ENCODE measurements at regions not wholly inside any gene's neighbourhood (a gene's known extent, or its start where the extent isn't known, plus 50 kb on each side); places are given as distances from the start of the nearest gene placed in this dataset.

DNA sequence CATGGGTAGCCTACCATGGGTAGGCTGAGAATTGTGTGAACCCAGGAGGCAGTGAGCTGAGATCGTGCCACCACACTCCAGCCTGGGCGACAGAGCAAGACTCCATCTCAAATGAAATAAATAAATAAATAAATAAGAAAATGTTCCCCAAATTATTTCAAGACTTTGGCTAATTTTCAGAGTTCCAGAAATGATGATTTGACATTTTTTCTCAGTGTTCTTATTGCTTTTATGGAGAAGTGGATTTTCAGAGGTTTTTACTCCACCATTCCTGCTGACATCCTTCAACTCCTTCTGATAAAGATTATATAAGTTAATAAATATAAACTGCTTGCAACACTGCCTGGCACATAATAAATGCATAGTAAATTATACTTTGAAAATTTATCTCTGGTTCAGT, 80.4 kb upstream of the PRKCQ start:
- no peak overlapping the region for H3K27ac Mint-ChIP-seq
- H3K79me2 ChIP-seq (ENCODE audit: insufficient read depth, low read length) = no peaks in the 10 kb centered on the region
- H2AK5ac ChIP-seq (ENCODE audit: insufficient read length, low read length) = no peak overlapping the region
- no peak overlapping the region for H3K56ac ChIP-seq (ENCODE audit: insufficient read length, low read depth, low read length)
- no peaks in the 10 kb centered on the region for H3K9me3 ChIP-seq (ENCODE audit: control insufficient read depth, low read depth, low read length)
- no peak overlapping the region for H2BK15ac ChIP-seq (ENCODE audit: low read depth, low read length)
- no peak overlapping the region for H3T11ph ChIP-seq (ENCODE audit: low read length)
- no peak overlapping the region for H2BK5ac ChIP-seq (ENCODE audit: insufficient read length, low read length)
- no peak overlapping the region for H3K27ac ChIP-seq (ENCODE audit: insufficient read length, low read depth, low read length)
- no peak overlapping the region for H3K9ac ChIP-seq (ENCODE audit: extremely low read depth, insufficient read length, low read length)
- H3K27me3 ChIP-seq (ENCODE audit: insufficient read depth, low read length) = no peaks in the 10 kb centered on the region
- no peaks in the 10 kb centered on the region for H3K23me2 ChIP-seq (ENCODE audit: insufficient read length, low read depth, low read length, poor library complexity, severe bottlenecking)
- H3K9me3 Mint-ChIP-seq = peaks cover 2 to 4% of the 10 kb centered on the region in 2 experiments; a peak in 3 of 5 replicates
- H2BK12ac ChIP-seq (ENCODE audit: insufficient read length, low read depth, low read length) = no peak overlapping the region
- H3K79me1 ChIP-seq (ENCODE audit: insufficient read depth, low read depth, low read length, poor library complexity, severe bottlenecking) = no peaks in the 10 kb centered on the region
- no peak overlapping the region for H3K4ac ChIP-seq (ENCODE audit: low read depth, low read length)
- H3K18ac ChIP-seq (ENCODE audit: insufficient read length, low read depth, low read length) = no peak overlapping the region
- no peak overlapping the region for H4K8ac ChIP-seq (replicated peaks; ENCODE audit: insufficient read length, low read depth, low read length)
- H3K4me3 Mint-ChIP-seq = no peak overlapping the region
- H2BK120ac ChIP-seq (ENCODE audit: low read depth, low read length, poor library complexity, severe bottlenecking) = no peak overlapping the region
- H2AFZ ChIP-seq (ENCODE audit: low read length) = no peak overlapping the region
- no peak overlapping the region for H2BK20ac ChIP-seq (ENCODE audit: low read depth, low read length, poor library complexity, severe bottlenecking)
- no peaks in the 10 kb centered on the region for H3K4me1 Mint-ChIP-seq
- TF ChIP-seq, protein P1, sequence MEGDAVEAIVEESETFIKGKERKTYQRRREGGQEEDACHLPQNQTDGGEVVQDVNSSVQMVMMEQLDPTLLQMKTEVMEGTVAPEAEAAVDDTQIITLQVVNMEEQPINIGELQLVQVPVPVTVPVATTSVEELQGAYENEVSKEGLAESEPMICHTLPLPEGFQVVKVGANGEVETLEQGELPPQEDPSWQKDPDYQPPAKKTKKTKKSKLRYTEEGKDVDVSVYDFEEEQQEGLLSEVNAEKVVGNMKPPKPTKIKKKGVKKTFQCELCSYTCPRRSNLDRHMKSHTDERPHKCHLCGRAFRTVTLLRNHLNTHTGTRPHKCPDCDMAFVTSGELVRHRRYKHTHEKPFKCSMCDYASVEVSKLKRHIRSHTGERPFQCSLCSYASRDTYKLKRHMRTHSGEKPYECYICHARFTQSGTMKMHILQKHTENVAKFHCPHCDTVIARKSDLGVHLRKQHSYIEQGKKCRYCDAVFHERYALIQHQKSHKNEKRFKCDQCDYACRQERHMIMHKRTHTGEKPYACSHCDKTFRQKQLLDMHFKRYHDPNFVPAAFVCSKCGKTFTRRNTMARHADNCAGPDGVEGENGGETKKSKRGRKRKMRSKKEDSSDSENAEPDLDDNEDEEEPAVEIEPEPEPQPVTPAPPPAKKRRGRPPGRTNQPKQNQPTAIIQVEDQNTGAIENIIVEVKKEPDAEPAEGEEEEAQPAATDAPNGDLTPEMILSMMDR (conservative IDR thresholded peaks at IDR 0.05) = no peak
- no peaks in the 10 kb centered on the region for H3K27me3 Mint-ChIP-seq (ENCODE audit: low read depth)
- no peaks in the 10 kb centered on the region for H3K4me1 ChIP-seq (ENCODE audit: insufficient read depth, low read length)
- no CpG with 5 or more reads among the region's 2 CpGs for WGBS (ENCODE audit: extremely low coverage, insufficient read length, low lambda C conversion rate)
- H3K14ac ChIP-seq (ENCODE audit: insufficient read depth, low read length) = no peak overlapping the region
- H3K4me2 ChIP-seq (ENCODE audit: insufficient read depth, insufficient read length, low read length) = no peak overlapping the region
- H3K23ac ChIP-seq (ENCODE audit: insufficient read length, low read depth, low read length) = no peak overlapping the region
- H4K5ac ChIP-seq (ENCODE audit: insufficient read length, low read depth, low read length) = no peak overlapping the region
- no peak for DNase-seq
- H4K20me1 ChIP-seq (ENCODE audit: control insufficient read depth, insufficient read depth, insufficient read length) = no peaks in the 10 kb centered on the region
- H4K91ac ChIP-seq (ENCODE audit: insufficient read length, low read depth, low read length) = no peak overlapping the region
- peaks cover 1 to 11% (median 2%) of the 10 kb centered on the region in 3 experiments; a peak in 5 of 7 replicates for H3K36me3 Mint-ChIP-seq (ENCODE audit: insufficient read depth in 1 of 3, low read depth in 3 of 3)

Data from H9 (cell line).